OCI-LY3 (cell line): ENCODE measurements at regions not wholly inside any gene's neighbourhood (a gene's known extent, or its start where the extent isn't known, plus 50 kb on each side); places are given as distances from the start of the nearest gene placed in this dataset.

ENCODE experiments used
- H2AFZ ChIP-seq: fragments of 200-600, 300-600 bp; shearing (Covaris generic); 2 replicates; pipeline ENCODE4 v1.6.0; 2014; ENCODE audit warnings: antibody characterized with exemption, low read depth, low read length
- H3K27ac ChIP-seq: fragments of 200-600, 300-600 bp; sonication (generic); 2 replicates; pipeline ENCODE4 v1.5.1; 2014; ENCODE audit warnings: mild to moderate bottlenecking, low read length, moderate library complexity, mixed read lengths
- H3K27me3 ChIP-seq: fragments of 200-600, 300-600 bp; sonication (generic); 2 replicates; pipeline ENCODE4 v1.6.1; 2014; ENCODE audit warnings: low read depth, low read length, mixed read lengths
- H3K36me3 ChIP-seq: fragments of 200-600, 300-600 bp; sonication (generic); replicated peaks from 2 replicates; pipeline ENCODE3; 2014; ENCODE audit warnings: low read depth, low read length, mixed read lengths
- H3K4me1 ChIP-seq: fragments of 300-600, 200-600 bp; sonication (generic); 2 replicates; pipeline ENCODE4 v1.6.1; 2014; ENCODE audit warnings: low read length, mixed read lengths
- H3K4me2 ChIP-seq: fragments of 200-600, 300-600 bp; sonication (generic); 2 replicates; pipeline ENCODE4 v1.6.1; 2014; ENCODE audit warnings: low read length, mixed read lengths
- H3K4me3 ChIP-seq: fragments of 300-600, 200-600 bp; sonication (generic); 2 replicates; pipeline ENCODE4 v1.5.1; 2014; ENCODE audit warnings: antibody characterized with exemption, mild to moderate bottlenecking, low read length, moderate library complexity
- H3K79me2 ChIP-seq: fragments of 300-600, 200-600 bp; shearing (Covaris generic); 2 replicates; pipeline ENCODE4 v1.6.1; 2014; ENCODE audit warnings: mild to moderate bottlenecking, low read length, mixed read lengths
- H3K9ac ChIP-seq: fragments of 300-600, 200-600 bp; shearing (Covaris generic); 2 replicates; pipeline ENCODE4 v1.6.0; 2014; ENCODE audit warnings: mild to moderate bottlenecking, low read length, moderate library complexity
- H3K9me3 ChIP-seq: fragments of 200-600, 300-600 bp; shearing (Covaris generic); 2 replicates; pipeline ENCODE4 v1.6.1; 2014; ENCODE audit warnings: low read length, mixed read lengths; ENCODE audit not compliant: insufficient read depth
- H4K20me1 ChIP-seq: fragments of 200-600, 300-600 bp; sonication (generic); 2 replicates; pipeline ENCODE4 v1.6.1; 2016; ENCODE audit warnings: low read length, mixed read lengths; ENCODE audit not compliant: insufficient read depth
- CTCF ChIP-seq: fragments of 200-600, 300-600 bp; sonication (generic); IDR thresholded peaks from 2 replicates; pipeline ENCODE4 v1.5.1; 2014; ENCODE audit warnings: antibody characterized with exemption, low read length, low read depth
- EZH2phosphoT487 ChIP-seq: fragments of 200-600 bp; shearing (Covaris generic); IDR thresholded peaks from 2 replicates; pipeline ENCODE4 v1.6.1; 2018; ENCODE audit warnings: antibody characterized with exemption, mixed run types, low read depth

GRCh38 chr3:14304101-14305045 is 98.0 kb upstream of the SLC6A6 start:
- Histone ChIP-seq H3K4me1 (peaks cover 8% of the 10 kb centered on the region), H4K20me1 (no peaks in the 10 kb centered on the region), H3K27ac (no peak overlapping the region), H3K79me2 (no peaks in the 10 kb centered on the region), H3K9me3 (no peaks in the 10 kb centered on the region), H3K9ac (no peak overlapping the region), H2AFZ (no peak overlapping the region), H3K36me3 (no peaks in the 10 kb centered on the region), H3K4me2 (no peak overlapping the region), H3K27me3 (peaks cover 57% of the 10 kb centered on the region), H3K4me3 (no peak overlapping the region)
- TF ChIP-seq EZH2phosphoT487 = no peak

- no peaks in the 10 kb centered on the region for H3K9me3 ChIP-seq
- no peaks in the 10 kb centered on the region for H3K36me3 ChIP-seq
- no peak overlapping the region for H2AFZ ChIP-seq
- no peaks in the 10 kb centered on the region for H3K79me2 ChIP-seq
- TF ChIP-seq EZH2phosphoT487 = no peak
- TF ChIP-seq CTCF = no peak
- H3K4me3 ChIP-seq = no peak overlapping the region
- peaks cover 67% of the 10 kb centered on the region for H3K27me3 ChIP-seq
- no peaks in the 10 kb centered on the region for H4K20me1 ChIP-seq
- H3K9ac ChIP-seq = no peak overlapping the region
- H3K4me2 ChIP-seq = no peak overlapping the region
- 0 out of 2 replicates have a peak, but pooled peaks cover under 1% of the 10 kb centered on the region for H3K4me1 ChIP-seq
- H3K27ac ChIP-seq = no peak overlapping the region
Observed at GRCh38 chr3:14305324-14305723, 97.1 kb upstream of the SLC6A6 start.

GRCh38 chr3:14306142-14306541 is 96.3 kb upstream of the SLC6A6 start:
- no peaks in the 10 kb centered on the region for H3K79me2 ChIP-seq
- H3K27me3 ChIP-seq = peaks cover 72% of the 10 kb centered on the region
- H4K20me1 ChIP-seq = no peaks in the 10 kb centered on the region
- H3K4me3 ChIP-seq = no peak overlapping the region
- H2AFZ ChIP-seq = no peak overlapping the region
- no peaks in the 10 kb centered on the region for H3K9me3 ChIP-seq
- H3K27ac ChIP-seq = no peak overlapping the region
- H3K4me2 ChIP-seq = no peak overlapping the region
- TF ChIP-seq CTCF = no peak
- no peak for TF ChIP-seq EZH2phosphoT487
- H3K9ac ChIP-seq = no peak overlapping the region
- no peaks in the 10 kb centered on the region for H3K36me3 ChIP-seq
- H3K4me1 ChIP-seq = no peaks in the 10 kb centered on the region

- no peak overlapping the region for H3K4me3 ChIP-seq
Observed at GRCh38 chr3:14307656-14308302, 94.6 kb upstream of the SLC6A6 start.

More at GRCh38 chr3:14307656-14308302, 94.6 kb upstream of the SLC6A6 start:
- Histone ChIP-seq H3K9me3 (no peaks in the 10 kb centered on the region), H3K27me3 (peaks cover 77% of the 10 kb centered on the region), H4K20me1 (no peaks in the 10 kb centered on the region), H3K4me2 (no peak overlapping the region), H3K79me2 (no peaks in the 10 kb centered on the region), H3K4me1 (no peaks in the 10 kb centered on the region), H3K36me3 (no peaks in the 10 kb centered on the region), H2AFZ (no peak overlapping the region), H3K9ac (no peak overlapping the region), H3K27ac (no peak overlapping the region)
- no peak for TF ChIP-seq CTCF
- TF ChIP-seq EZH2phosphoT487 = no peak
